Right renal pelvis (tissue), 4 donors: ENCODE measurements at regions not wholly inside any gene's neighbourhood (a gene's known extent, or its start where the extent isn't known, plus 50 kb on each side); places are given as distances from the start of the nearest gene placed in this dataset.
"Not testable (repeated sequence)": the region's sequence is repeated elsewhere in the genome, so short reads cannot be mapped to it uniquely, and the experiment has no call there.

Experiments
- DNase-seq, 4 donors: peaks; one replicate each; pipeline ENCODE4 v3.0.0-alpha.2; 2013; ENCODE audit warnings: low read depth in 4 of 4, low spot score in 3 of 4, missing footprints in 1 of 4

GRCh38 chr5:29588236-29588635 lies 1605.2 kb upstream of the CDH6 start:
- no peak for DNase-seq

- DNase-seq, result no peak
Measured at GRCh38 chr5:29587832-29588231, 1605.7 kb upstream of the CDH6 start.

DNA sequence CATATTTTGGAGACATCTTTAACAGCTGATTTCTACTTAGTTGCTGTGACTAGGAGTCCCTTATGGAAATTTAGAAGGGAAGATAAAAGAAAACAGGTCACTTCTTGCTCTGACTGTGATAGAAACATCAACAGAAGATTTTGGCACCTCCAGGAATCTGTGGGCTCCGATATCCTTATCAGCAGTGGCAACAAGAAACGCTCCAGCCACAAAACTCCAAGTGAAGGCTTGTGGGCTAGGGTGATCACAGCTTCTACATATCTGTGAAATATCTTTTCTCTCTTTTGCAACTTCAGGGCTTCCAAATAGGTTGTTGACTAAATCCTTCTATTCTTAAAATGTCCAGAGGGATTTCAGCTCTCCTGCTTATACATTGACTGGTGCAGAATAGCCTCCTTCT lies 1625.5 kb upstream of the CDH6 start:
- DNase-seq, result no peak

- DNase-seq, result no peak
Measured at GRCh38 chr5:29561564-29561963, 1631.9 kb upstream of the CDH6 start.

- DNase-seq, result no peak
Measured at GRCh38 chr5:29550523-29550922, 1643.0 kb upstream of the CDH6 start.

DNA sequence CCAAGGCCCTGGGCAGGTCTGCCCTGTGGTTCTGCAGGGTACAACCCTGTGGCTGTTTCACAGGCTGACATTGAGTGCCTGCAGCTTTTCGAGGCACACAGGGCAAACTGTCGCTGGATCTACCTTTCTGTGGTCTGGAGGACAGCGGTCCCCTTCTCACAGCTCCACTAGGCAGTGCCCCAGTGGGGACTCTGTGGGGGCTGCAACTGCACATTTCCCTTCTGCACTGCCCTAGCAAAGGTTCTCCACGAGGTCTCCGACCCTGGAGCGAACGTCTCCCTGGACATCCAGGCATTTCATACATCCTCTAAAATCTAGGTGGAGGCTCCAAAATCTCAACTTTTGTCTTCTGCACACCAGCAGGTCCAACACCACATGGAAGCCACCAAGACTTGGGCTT lies 1645.2 kb upstream of the CDH6 start:
- DNase-seq, result no peak

- no peak for DNase-seq
Measured at GRCh38 chr5:29547236-29547865, 1646.1 kb upstream of the CDH6 start.

DNA sequence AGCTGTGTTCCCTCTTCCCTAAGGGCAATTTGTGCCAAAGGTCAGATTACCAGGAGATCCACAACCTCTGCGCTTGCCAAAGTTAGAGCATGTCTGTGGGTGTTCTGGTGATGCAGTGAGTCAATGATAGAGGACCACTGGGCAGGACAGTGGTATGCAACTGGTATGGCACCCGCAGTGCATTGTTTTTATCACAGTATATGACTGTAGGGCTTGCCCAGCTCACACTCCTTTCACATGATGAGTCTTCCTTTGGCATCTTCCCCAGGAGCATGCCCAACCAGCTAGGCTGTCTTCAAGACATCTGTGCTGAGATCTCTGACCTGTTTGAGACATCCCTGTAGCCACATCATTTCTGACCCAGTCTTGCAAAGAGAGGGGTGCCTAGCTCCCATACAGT lies 1650.0 kb upstream of the CDH6 start:
- no peak for DNase-seq

- DNase-seq, result no peak
Measured at GRCh38 chr5:29524227-29524626, 1669.3 kb upstream of the CDH6 start.

- DNase-seq, result no peak
Measured at GRCh38 chr5:29518176-29518575, 1675.3 kb upstream of the CDH6 start.

GRCh38 chr5:29516224-29516623 lies 1677.3 kb upstream of the CDH6 start:
- DNase-seq, result no peak

- no peak for DNase-seq
Measured at GRCh38 chr5:29508131-29508530, 1685.4 kb upstream of the CDH6 start.

DNA sequence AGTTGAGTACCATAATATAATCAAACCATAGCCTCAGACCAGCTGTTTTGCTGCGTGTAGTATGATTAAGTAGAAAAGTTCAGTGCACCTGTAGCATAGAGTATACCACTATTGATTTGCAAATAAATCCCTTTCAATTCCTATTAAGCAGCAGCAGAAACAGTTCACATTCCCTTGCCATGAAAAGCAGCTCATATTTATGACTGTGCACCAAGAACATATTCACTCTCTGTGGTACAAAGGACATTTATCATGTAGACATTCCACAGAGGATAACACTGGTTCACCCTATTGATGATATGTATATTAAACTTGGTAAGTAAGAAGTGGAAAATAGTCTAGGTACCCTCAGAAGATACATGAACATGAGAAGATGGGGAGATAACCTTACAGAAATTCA lies 1689.1 kb upstream of the CDH6 start:
- DNase-seq, result no peak

- DNase-seq, result no peak
Measured at GRCh38 chr5:29498860-29499259, 1694.6 kb upstream of the CDH6 start.

DNA sequence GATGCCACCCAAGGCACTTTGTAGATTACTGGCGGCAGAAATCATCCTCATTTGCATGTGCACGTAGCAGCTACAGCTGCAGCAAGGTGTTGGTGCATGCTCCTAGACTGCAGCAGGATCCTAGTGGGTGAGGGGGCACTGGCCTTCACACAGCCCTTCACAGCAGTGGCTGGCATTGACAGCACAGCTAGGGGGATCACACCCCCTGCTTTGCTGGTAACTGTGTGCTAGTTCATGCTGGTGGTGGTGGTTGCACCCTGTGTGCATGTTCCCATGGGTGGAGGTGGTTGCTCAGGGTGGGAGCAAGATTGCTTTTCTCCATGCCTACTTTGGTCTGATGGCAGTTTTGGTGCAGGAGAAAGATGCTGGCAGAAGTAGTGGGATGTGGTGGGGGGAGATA lies 1695.1 kb upstream of the CDH6 start:
- DNase-seq, result no peak

DNA sequence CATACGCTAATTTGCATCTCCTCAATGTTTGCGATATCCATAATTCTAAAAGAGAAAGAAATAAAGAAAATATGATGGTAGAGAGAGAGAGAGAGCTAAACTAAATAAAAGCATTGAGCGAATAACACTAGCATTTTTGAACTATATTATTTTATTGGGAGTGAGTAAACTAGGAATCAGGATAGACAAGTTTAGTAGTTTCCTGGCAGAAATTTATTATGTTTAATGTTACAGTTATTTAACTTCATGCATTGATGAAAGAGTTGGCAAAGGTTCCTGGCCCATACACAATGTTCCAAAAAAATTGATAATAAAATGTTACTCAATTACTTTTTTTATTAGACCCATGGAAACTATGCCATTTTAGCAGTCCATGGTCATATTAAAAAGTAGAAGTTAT lies 1708.2 kb upstream of the CDH6 start:
- DNase-seq, result no peak

GRCh38 chr5:29469581-29469980 lies 1723.9 kb upstream of the CDH6 start:
- DNase-seq, result no peak

DNA sequence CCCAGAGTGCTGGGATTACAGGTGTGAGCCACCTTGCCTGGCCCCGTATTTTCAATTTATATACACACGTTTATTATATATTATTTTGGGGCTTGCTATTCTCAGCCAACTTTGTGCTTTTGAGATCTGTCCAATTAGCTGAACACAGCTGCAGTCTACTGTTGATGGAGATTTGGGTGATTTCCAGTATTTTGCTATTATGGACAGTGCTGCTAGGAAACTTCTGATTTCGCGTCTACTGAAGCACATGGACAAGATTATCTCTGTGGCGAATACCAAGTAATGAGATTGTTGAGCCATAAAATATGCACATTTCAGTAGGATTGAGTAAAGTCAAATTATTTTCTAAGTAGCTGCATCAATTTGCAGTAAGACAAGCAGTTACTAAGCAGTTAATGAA lies 1731.2 kb upstream of the CDH6 start:
- DNase-seq, result no peak

- DNase-seq, result no peak
Measured at GRCh38 chr5:29460971-29461559, 1732.4 kb upstream of the CDH6 start.

DNA sequence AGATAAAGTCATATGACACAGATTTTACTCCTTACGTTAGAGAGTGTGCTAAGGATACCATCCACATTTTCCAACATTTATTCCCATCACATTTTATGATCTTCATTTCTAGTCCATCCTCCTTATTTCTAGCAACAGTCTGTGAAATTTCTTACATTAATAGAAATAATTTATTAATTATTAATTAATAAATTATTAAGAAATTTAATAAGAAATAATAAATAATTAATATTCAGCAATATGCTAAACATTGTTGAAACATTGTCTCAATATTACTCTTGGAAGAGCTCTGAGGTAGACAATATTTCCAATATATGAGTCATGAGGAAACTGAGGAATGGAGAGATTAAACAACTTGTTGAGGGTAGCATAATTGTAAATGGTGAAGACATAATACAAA lies 1742.5 kb upstream of the CDH6 start:
- not testable (repeated sequence) for DNase-seq

DNA sequence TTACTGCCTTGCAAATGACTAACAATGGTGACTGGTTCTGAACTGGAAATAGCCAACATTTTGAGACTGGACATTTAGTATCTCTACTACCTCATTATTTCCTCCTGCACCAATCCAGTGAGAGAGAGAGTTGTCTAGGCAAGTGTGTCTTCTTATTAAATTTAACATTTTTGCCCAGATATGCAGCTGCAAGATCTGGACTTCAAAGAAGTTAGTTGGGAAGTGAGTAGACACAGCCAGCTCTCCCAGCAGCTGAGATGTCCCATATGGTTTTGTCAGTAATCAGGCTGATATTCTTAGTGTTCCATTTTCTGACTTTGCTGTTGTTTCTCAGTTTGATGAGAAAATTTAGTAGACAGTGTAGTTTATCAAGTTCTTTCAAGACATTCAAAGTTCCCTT lies 1778.8 kb upstream of the CDH6 start:
- DNase-seq, result no peak

GRCh38 chr5:29412979-29413378 lies 1780.5 kb upstream of the CDH6 start:
- DNase-seq, result no peak

GRCh38 chr5:29402270-29402669 lies 1791.2 kb upstream of the CDH6 start:
- no peak for DNase-seq
